ENCODE measurements at regions not wholly inside any gene's neighbourhood (a gene's known extent, or its start where the extent isn't known, plus 50 kb on each side); places are given as distances from the start of the nearest gene placed in this dataset.

- H3K27ac ChIP-seq: no peak overlapping the region
- no peak overlapping the region for H3K4me3 ChIP-seq
- no peaks in the 10 kb centered on the region for H3K9me3 ChIP-seq
- no peaks in the 10 kb centered on the region for H3K27me3 ChIP-seq
- no peaks in the 10 kb centered on the region for H3K4me1 ChIP-seq
- no peak for DNase-seq (ENCODE audit: low spot score)
- H3K36me3 ChIP-seq: no peaks in the 10 kb centered on the region
- no peak for TF ChIP-seq CTCF (IDR thresholded peaks at IDR 0.05)
Observed at GRCh38 chr20:10157549-10157948, 61.1 kb upstream of the SNAP25 start.

GRCh38 chr20:10167040-10167439, 51.6 kb upstream of the SNAP25 start:
- no peak for DNase-seq (ENCODE audit: low spot score)
- Histone ChIP-seq H3K4me3 (no peak overlapping the region), H3K4me1 (peaks cover 0 to 4% of the 10 kb centered on the region in 2 donors), H3K27ac (no peak overlapping the region), H3K27me3 (no peaks in the 10 kb centered on the region), H3K36me3 (no peaks in the 10 kb centered on the region), H3K9me3 (peaks cover 0 to 5% of the 10 kb centered on the region in 2 donors)
- no peak for TF ChIP-seq CTCF (IDR thresholded peaks at IDR 0.05)

GRCh38 chr20:10167594-10167993, 51.0 kb upstream of the SNAP25 start:
- DNase-seq (ENCODE audit: low spot score): no peak
- Histone ChIP-seq H3K4me3 (no peak overlapping the region), H3K27ac (no peak overlapping the region), H3K4me1 (peaks cover 0 to 9% of the 10 kb centered on the region in 2 donors), H3K27me3 (no peaks in the 10 kb centered on the region), H3K36me3 (no peaks in the 10 kb centered on the region), H3K9me3 (peaks cover 0 to 5% of the 10 kb centered on the region in 2 donors)
- TF ChIP-seq CTCF (IDR thresholded peaks at IDR 0.05): no peak

Data from right atrium auricular region (tissue), 2 donors.